Activated T-cell treated with anti-CD3 and anti-CD28 coated beads, Interleukin-2, amount 50 U/mL, for 72 hours (primary cell): ENCODE measurements at regions not wholly inside any gene's neighbourhood (a gene's known extent, or its start where the extent isn't known, plus 50 kb on each side); places are given as distances from the start of the nearest gene placed in this dataset.
"Not testable (repeated sequence)": the region's sequence is repeated elsewhere in the genome, so short reads cannot be mapped to it uniquely, and the experiment has no call there.

Experiments
- ATAC-seq, 2 donors: fragments of 150-1000 bp; cut with Tn5 transposase; replicated peaks in 1 of 2; 2 replicates each; pipeline ENCODE4 v1.10.0; 2021; ENCODE audit warnings: moderate library complexity in 2 of 2, mild to moderate bottlenecking in 1 of 2
- DNase-seq, 2 donors: peaks; one replicate each; pipeline ENCODE4 v3.0.0; 2021 to 2022; ENCODE audit warnings: mixed read lengths in 1 of 2
- H3K27ac Mint-ChIP-seq: one replicate; pipeline ENCODE4 v1.8.0; 2022; ENCODE audit warnings: mild to moderate bottlenecking, moderate library complexity, mixed read lengths
- H3K27me3 Mint-ChIP-seq: one replicate; pipeline ENCODE4 v1.8.0; 2022; ENCODE audit warnings: low read depth, mixed read lengths
- H3K36me3 Mint-ChIP-seq, 2 donors: one replicate each; pipeline ENCODE4 v1.8.0; 2022; ENCODE audit warnings: mixed read lengths in 2 of 2, mild to moderate bottlenecking in 1 of 2; ENCODE audit not compliant: insufficient read depth in 2 of 2
- H3K4me1 Mint-ChIP-seq: one replicate; pipeline ENCODE4 v1.8.0; 2022; ENCODE audit warnings: low read depth, mixed read lengths
- H3K4me3 Mint-ChIP-seq, 2 donors: one replicate each; pipeline ENCODE4 v1.8.0; 2022; ENCODE audit warnings: mild to moderate bottlenecking in 2 of 2, mixed read lengths in 2 of 2, moderate library complexity in 2 of 2
- H3K9me3 Mint-ChIP-seq, 2 donors: one replicate each; pipeline ENCODE4 v1.8.0; 2022; ENCODE audit warnings: mixed read lengths in 2 of 2

DNA sequence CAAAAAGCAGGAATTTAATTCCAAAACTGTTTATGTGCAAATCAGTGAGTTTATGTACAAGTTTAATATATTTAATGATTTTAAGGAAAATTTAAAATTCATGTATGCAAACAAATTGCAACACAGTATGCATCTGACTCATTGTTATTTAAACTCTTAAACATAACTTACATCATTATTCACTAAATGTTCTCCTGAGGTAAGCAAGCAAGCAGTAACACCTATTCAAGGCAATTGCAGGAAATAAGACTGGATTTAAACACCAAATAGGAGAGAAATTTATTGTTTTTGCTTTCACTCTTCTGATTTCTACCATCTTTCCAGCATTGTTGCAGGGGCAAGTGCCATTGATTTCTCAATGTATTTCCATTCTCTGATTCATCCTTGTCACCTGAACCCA, 239.5 kb downstream of the TFAP2A start:
- Mint-ChIP-seq H3K27ac (no peak overlapping the region), H3K4me1 (no peaks in the 10 kb centered on the region), H3K27me3 (no peaks in the 10 kb centered on the region), H3K9me3 (peaks cover 3% of the 10 kb centered on the region in 2 donors), H3K4me3 (no peak overlapping the region), H3K36me3 (no peaks in the 10 kb centered on the region)
- ATAC-seq (no peak), DNase-seq (no peak)

DNA sequence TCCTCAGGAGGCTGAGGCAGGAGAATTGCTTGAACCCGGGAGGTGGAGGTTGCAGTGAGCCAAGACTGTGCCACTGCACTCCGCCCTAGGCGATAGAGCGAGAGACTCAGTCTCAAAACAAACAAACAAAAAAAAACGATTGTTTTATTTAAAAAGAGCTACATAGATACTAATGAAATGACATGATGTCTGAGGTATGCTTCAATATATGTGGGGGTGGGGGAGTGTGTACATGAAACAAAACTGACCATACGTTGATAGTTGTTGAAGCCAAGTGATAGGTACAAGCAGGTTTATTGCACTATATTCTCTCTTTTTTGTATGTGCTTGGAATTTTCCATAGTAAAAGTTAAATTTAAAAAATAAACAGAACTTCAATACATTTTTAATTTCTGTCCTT, 240.1 kb downstream of the TFAP2A start:
- no peak overlapping the region for H3K4me3 Mint-ChIP-seq
- H3K27ac Mint-ChIP-seq: no peak overlapping the region
- DNase-seq (no peak), ATAC-seq (no peak)
- H3K9me3 Mint-ChIP-seq: peaks cover 3 to 5% of the 10 kb centered on the region in 2 donors
- no peaks in the 10 kb centered on the region for H3K27me3 Mint-ChIP-seq
- H3K36me3 Mint-ChIP-seq: no peaks in the 10 kb centered on the region
- H3K4me1 Mint-ChIP-seq: no peaks in the 10 kb centered on the region

DNA sequence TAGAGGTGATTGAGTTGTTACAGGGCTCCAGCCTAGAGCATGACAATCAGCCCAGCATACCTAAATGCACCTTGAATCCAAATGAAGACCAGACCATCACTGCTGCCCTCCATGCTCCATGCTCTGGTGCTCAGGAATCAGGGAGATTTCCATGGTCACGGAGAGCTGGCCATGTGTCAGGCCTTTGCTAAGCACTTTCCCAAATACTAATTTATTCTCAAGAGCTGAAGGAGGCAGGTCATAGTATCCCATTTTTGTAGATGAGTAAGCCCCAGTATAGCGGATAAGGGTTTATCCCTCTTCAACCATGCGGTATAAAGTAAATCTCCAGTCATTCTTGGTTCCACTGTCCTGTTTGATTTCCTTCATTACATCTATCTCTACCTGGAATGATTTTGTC, 240.8 kb downstream of the TFAP2A start:
- H3K27me3 Mint-ChIP-seq: no peaks in the 10 kb centered on the region

DNA sequence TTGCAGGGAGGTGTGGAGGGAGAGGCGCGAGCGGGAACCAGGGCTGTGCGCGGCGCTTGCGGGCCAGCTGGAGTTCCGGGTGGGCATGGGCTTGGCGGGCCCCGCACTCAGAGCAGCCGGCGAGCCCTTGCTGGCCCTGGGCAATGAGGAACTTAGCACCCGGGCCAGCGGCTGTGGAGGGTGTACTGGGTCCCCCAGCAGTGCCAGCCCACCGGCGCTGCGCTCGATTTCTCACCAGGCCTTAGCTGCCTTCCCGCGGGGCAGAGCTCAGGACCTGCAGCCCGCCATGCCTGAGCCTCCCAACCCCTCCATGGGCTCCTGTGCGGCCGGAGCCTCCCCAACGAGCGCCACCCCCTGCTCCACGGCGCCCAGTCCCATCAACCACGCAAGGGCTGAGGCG, 243.2 kb downstream of the TFAP2A start:
- H3K9me3 Mint-ChIP-seq, DNase-seq, H3K4me3 Mint-ChIP-seq, H3K27ac Mint-ChIP-seq, H3K36me3 Mint-ChIP-seq, H3K4me1 Mint-ChIP-seq, H3K27me3 Mint-ChIP-seq, ATAC-seq: not testable (repeated sequence)

More for the DNA sequence above, 240.8 kb downstream of the TFAP2A start:
- no peak for DNase-seq
- Mint-ChIP-seq H3K36me3 (no peaks in the 10 kb centered on the region), H3K27ac (no peak overlapping the region), H3K4me3 (no peak overlapping the region), H3K4me1 (no peaks in the 10 kb centered on the region), H3K9me3 (peaks cover 3 to 5% of the 10 kb centered on the region in 2 donors)
- no peak for ATAC-seq

DNA sequence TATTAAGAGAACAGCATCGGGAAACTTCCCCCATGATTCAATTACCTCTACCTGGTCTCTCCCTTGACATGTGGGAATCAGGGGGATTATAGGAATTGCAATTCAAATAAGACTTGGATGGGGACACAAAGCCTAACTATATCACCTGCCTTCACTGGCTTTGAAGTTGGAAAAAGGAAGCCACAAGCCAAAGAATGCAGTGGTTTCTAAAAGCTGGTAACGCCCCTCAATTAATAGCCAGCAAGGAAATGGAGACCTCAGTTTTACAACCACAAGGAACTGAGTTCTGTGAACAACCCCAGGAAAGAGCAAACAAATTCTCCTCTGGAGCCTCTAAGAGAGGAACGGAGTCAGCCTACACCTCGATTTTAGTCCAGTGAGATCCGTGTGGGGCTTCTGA, 244.1 kb downstream of the TFAP2A start:
- ATAC-seq (no peak), DNase-seq (no peak)
- H3K4me1 Mint-ChIP-seq: no peaks in the 10 kb centered on the region
- peaks cover 3 to 5% of the 10 kb centered on the region in 2 donors for H3K9me3 Mint-ChIP-seq
- H3K27ac Mint-ChIP-seq: no peak overlapping the region
- no peaks in the 10 kb centered on the region for H3K36me3 Mint-ChIP-seq
- H3K27me3 Mint-ChIP-seq: no peaks in the 10 kb centered on the region
- no peak overlapping the region for H3K4me3 Mint-ChIP-seq

DNA sequence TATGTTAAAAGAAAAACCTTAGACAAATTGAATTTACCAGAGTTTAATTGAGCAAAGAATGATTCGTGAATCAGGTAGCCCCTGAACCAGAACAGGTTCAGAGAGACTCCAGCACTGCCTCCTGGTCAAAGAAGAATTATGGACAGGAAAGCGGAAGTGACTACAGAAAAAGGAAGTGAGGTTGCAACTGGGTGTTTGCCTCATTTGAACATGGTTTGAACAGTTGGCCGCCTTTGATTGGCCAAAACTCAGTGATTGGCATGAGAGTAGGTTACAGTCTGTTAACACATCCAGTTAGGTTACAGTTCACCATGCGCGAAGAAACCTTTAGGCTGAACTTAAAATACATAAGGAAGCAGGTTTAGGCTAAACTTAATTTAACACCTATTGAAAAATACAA, 248.8 kb downstream of the TFAP2A start:
- no peaks in the 10 kb centered on the region for H3K27me3 Mint-ChIP-seq
- DNase-seq (no peak), ATAC-seq (no peak)
- no peaks in the 10 kb centered on the region for H3K4me1 Mint-ChIP-seq
- H3K9me3 Mint-ChIP-seq: peaks cover 3 to 4% of the 10 kb centered on the region in 2 donors
- no peak overlapping the region for H3K4me3 Mint-ChIP-seq
- H3K36me3 Mint-ChIP-seq: no peaks in the 10 kb centered on the region
- H3K27ac Mint-ChIP-seq: no peak overlapping the region

DNA sequence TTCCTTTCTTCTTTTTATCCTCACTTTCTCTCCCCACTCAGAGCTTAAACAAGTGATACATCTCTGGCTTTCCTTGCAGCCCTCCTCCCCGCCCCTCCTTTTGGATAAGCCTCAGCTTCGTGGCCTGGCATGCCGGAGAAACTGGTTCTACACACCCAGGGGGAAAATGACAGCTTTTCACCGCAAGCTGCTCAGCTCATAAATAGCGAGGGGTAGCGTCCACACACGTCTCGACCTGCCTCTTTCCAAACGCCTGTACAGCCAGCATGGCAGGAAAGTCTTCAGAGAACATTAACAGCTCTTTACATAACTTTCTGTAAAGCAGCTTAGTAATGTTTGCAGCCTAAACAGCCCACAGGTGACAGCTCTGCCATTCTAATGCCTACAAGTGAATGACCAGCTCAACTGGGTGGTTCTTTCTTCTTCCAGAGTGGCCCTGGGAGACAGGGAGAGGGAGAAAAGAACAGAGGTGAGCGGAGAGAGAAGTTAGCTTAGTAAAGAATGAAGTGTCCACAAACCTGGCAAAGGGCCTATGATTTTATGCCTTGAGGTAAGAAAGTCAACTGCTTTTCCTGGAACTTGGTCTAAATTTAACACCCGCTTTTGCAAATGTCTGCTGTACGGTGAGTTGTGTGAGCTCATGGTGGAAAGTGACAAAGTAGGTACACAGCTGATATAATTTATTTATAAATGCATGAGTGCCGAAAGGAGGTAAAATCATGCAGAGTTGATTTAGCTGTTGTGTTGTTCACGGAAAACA, 251.5 kb downstream of the TFAP2A start:
- ATAC-seq: no peak
- no peaks in the 10 kb centered on the region for H3K27me3 Mint-ChIP-seq
- DNase-seq: no peak
- no peak overlapping the region for H3K4me3 Mint-ChIP-seq
- no peak overlapping the region for H3K27ac Mint-ChIP-seq
- no peaks in the 10 kb centered on the region for H3K4me1 Mint-ChIP-seq
- H3K36me3 Mint-ChIP-seq: no peaks in the 10 kb centered on the region
- H3K9me3 Mint-ChIP-seq: peaks cover 2 to 6% of the 10 kb centered on the region in 2 donors

DNA sequence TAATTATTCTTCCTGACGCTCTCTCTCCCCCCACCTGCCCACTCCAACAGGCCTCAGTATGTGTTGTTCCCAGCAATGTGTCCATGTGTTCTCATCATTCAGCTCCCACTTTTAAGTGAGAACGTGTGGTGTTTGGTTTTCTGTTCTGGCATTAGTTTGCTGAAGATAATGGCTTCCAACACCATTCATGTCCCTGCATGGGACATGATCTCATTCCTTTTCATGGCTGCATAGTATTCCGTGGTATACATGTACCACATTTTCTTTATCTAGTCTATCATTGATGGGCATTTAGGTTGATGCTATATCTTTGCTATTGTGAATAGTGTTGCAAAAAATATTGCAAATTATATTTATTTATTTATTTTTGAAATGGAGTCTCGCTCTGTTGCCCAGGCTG, 258.0 kb downstream of the TFAP2A start:
- Mint-ChIP-seq H3K27ac (no peak overlapping the region), H3K27me3 (no peaks in the 10 kb centered on the region), H3K4me1 (no peaks in the 10 kb centered on the region), H3K9me3 (peaks cover 4 to 10% of the 10 kb centered on the region in 2 donors), H3K4me3 (no peak overlapping the region), H3K36me3 (no peaks in the 10 kb centered on the region)
- ATAC-seq (no peak), DNase-seq (no peak)

DNA sequence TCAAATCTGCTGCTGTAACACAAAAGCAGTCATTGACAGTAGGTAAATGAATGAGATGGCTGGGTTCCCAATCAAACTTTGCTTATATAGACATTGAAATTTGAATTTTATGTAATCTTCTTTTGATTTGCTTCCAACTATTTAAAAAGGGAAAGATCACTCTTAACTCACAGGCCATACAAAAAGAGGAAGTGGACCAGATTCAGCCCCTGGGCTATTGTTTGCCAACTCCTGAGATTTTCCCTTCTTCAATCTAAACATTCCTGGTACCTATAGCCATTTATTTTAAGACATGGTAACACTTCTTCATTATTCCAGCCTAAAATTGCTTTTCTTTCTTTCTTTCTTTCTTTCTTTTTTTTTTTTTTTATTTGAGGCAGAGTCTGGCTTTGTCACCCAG, 260.6 kb downstream of the TFAP2A start:
- Mint-ChIP-seq H3K27me3 (peaks cover 5% of the 10 kb centered on the region), H3K4me3 (no peak overlapping the region), H3K9me3 (peaks cover 2 to 4% of the 10 kb centered on the region in 2 donors), H3K4me1 (no peaks in the 10 kb centered on the region), H3K27ac (no peak overlapping the region), H3K36me3 (no peaks in the 10 kb centered on the region)
- DNase-seq: no peak
- no peak for ATAC-seq

DNA sequence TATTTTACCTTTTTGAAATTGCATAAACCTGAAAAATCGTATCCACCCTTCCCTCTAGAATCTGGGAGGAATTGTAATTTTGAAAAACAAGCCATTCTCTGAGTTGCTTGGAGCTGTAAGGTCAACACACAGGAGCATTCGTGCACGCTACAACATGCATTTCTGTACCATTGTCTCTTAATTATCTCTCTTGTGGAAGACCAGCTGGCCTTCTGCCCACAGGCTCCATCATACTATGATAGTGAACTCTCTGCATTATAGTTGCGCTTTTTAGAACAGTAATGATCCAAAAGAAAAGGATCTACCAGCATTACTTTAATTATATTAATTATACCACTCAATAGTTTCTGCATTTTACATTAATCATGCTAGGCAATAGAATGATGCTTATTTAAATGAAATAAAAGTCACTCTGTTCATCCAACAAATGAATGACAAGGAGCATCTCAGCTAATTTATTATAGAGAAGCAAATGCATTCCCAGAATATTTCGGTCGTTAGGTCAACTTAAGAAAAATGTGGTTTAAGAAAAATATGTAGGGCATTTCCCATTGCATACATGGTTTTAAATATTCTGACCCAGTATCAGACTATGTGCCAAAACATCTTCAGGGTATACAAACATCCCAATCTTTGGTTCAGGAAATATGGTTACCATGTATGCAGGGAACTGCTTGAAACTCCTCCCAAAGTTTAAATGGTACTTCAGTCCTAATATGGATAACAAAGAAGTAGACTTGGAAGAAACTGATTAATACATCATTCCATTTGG, 263.5 kb downstream of the TFAP2A start:
- Mint-ChIP-seq H3K4me3 (no peak overlapping the region), H3K36me3 (no peaks in the 10 kb centered on the region), H3K9me3 (peaks cover 0 to 4% of the 10 kb centered on the region in 2 donors), H3K27me3 (peaks cover 5% of the 10 kb centered on the region), H3K4me1 (peaks cover 5% of the 10 kb centered on the region), H3K27ac (no peak overlapping the region)
- ATAC-seq (no peak), DNase-seq (no peak)

DNA sequence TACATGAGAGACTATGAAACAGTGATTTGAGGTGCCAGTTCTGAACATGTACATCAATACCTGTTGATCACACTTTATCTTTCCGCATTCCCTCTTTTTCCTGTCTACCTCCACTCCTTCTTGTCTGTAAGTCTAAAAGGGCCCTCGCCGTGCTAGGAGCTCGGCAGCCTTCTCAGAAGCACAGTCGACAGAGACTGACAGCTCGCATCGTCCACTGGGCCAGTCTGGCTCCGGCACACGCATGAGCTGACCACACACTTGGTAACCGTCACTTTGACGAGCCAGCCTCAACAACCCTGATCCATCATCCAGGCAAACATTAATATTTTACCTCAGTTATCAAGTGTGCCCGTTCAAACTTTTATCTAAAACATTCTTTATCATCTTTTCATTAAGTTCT, 265.3 kb downstream of the TFAP2A start:
- ATAC-seq (no peak), DNase-seq (no peak)
- Mint-ChIP-seq H3K36me3 (no peaks in the 10 kb centered on the region), H3K27me3 (peaks cover 5% of the 10 kb centered on the region), H3K27ac (no peak overlapping the region), H3K9me3 (no peaks in the 10 kb centered on the region), H3K4me3 (no peak overlapping the region), H3K4me1 (peaks cover 5% of the 10 kb centered on the region)

DNA sequence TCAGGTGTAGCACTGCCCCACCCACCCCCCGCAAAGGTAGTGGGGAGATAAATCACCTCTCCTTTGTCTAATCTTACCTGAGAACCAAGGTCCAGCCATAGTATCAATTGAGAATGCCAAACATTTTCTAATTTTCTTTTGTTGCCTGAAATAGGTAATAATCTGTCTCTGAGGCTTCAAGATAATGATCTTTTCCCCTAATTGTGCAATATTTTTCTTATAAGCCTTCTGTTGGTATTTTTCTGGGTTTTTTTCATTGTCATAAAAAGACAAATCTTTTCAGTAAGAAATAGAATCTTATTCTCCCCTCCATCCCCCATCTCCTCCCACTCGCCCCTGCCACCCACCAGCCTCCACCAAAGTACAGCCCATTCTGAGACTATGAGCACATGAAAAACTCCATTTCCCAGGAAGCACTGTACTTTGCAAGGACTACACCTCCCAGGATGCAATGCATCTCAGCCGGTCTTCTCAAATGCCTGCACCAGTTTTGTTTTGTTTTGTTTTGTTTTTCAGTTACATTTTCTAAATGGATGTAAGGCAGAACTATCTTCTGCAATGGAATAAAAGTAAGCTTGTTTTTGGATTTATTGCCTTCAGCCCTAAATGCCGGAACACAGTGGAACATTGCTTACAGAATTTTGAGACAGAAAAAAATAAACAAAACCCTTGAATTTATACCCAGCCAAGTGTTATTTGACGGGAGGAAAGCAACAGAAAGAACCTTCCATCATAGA, 268.0 kb downstream of the TFAP2A start:
- H3K36me3 Mint-ChIP-seq: no peaks in the 10 kb centered on the region
- peak; percentile 0 to 4 for DNase-seq
- peak overlapping the region; percentile 46 to 71 for H3K4me3 Mint-ChIP-seq
- H3K27ac Mint-ChIP-seq: no peak overlapping the region
- H3K4me1 Mint-ChIP-seq: peaks cover 5% of the 10 kb centered on the region
- peaks cover 5% of the 10 kb centered on the region for H3K27me3 Mint-ChIP-seq
- ATAC-seq: peak; percentile 52 to 68
- no peaks in the 10 kb centered on the region for H3K9me3 Mint-ChIP-seq

DNA sequence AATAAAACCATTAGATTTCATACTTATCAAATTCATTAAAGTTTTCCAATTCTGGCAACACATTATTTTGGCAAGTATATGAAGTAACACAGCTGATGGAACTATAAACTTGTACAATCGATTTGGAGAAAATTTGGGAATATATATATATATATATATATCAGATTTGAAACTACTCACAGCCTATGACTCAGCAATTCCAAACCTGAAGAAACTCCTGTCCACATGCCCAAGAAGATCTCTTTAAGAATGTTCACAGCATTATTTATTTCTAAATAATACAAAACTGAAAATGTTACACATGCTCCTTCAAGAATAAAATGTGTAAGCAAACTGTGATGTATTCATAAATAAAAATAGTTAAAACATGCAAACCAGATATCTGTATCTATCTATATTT, 270.1 kb downstream of the TFAP2A start:
- Mint-ChIP-seq H3K36me3 (no peaks in the 10 kb centered on the region), H3K27ac (no peak overlapping the region), H3K9me3 (no peaks in the 10 kb centered on the region), H3K27me3 (peaks cover 13% of the 10 kb centered on the region), H3K4me3 (no peak overlapping the region), H3K4me1 (peaks cover 5% of the 10 kb centered on the region)
- ATAC-seq (no peak), DNase-seq (no peak)
